ENCODE measurements at regions not wholly inside any gene's neighbourhood (a gene's known extent, or its start where the extent isn't known, plus 50 kb on each side); places are given as distances from the start of the nearest gene placed in this dataset.

DNA sequence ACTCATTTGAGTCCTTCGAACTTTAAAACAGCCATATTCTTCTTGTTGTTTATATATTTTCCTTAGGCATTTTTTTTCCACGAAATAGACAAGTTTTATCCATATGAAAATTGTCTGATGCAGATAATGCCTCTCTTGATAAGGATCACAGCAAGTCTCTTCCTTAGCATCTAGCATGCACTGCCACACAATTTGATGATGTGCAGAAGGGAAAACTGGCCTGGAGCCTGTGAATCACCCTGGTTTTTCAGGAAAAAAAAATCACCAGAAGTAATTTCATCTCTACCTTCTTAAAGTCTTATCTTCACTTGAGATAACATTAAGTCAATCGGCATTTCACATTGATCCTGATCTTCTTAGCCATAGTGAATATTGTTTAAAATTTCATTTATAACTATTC is 199.8 kb downstream of the TENT5A start:
- Histone ChIP-seq H3F3A (replicated peaks; ENCODE audit: low read depth) (no peaks in the 10 kb centered on the region), H3K27ac (ENCODE audit: low read depth) (no peak overlapping the region), H3K4me1 (ENCODE audit: insufficient read depth) (peaks cover 5% of the 10 kb centered on the region; the same call in 1 of the 2 replicates), H3K36me3 (ENCODE audit: insufficient read depth) (no peaks in the 10 kb centered on the region), H3K9me2 (ENCODE audit: insufficient read depth) (0 out of 2 replicates have a peak, but pooled peaks cover 5% of the 10 kb centered on the region), H3K27me3 (ENCODE audit: insufficient read depth) (no peaks in the 10 kb centered on the region), H4K20me1 (replicated peaks; ENCODE audit: insufficient read depth) (no peaks in the 10 kb centered on the region), H3K4me2 (no peak overlapping the region), H2AFZ (no peak overlapping the region), H3K4me3 (no peak overlapping the region), H3K79me2 (replicated peaks; ENCODE audit: insufficient read depth) (no peaks in the 10 kb centered on the region)
- peaks cover 8% of the 10 kb centered on the region; the same call in 2 of the 3 replicates for H3K9me3 Mint-ChIP-seq
- peaks cover 7% of the 10 kb centered on the region; the same call in 1 of the 3 replicates for H3K4me1 Mint-ChIP-seq
- no peak for TF ChIP-seq EZH2 (IDR thresholded peaks at IDR 0.05; ENCODE audit: low read depth, unreplicated experiment)
- TF ChIP-seq JUNB (IDR thresholded peaks at IDR 0.05; ENCODE audit: unreplicated experiment): no peak
- no peak for TF ChIP-seq ZNF114 (CRISPR knock-in tag; IDR thresholded peaks at IDR 0.05)
- TF ChIP-seq ZNF331 (CRISPR knock-in tag; IDR thresholded peaks at IDR 0.05; ENCODE audit: low read depth): no peak
- TF ChIP-seq, protein P1, sequence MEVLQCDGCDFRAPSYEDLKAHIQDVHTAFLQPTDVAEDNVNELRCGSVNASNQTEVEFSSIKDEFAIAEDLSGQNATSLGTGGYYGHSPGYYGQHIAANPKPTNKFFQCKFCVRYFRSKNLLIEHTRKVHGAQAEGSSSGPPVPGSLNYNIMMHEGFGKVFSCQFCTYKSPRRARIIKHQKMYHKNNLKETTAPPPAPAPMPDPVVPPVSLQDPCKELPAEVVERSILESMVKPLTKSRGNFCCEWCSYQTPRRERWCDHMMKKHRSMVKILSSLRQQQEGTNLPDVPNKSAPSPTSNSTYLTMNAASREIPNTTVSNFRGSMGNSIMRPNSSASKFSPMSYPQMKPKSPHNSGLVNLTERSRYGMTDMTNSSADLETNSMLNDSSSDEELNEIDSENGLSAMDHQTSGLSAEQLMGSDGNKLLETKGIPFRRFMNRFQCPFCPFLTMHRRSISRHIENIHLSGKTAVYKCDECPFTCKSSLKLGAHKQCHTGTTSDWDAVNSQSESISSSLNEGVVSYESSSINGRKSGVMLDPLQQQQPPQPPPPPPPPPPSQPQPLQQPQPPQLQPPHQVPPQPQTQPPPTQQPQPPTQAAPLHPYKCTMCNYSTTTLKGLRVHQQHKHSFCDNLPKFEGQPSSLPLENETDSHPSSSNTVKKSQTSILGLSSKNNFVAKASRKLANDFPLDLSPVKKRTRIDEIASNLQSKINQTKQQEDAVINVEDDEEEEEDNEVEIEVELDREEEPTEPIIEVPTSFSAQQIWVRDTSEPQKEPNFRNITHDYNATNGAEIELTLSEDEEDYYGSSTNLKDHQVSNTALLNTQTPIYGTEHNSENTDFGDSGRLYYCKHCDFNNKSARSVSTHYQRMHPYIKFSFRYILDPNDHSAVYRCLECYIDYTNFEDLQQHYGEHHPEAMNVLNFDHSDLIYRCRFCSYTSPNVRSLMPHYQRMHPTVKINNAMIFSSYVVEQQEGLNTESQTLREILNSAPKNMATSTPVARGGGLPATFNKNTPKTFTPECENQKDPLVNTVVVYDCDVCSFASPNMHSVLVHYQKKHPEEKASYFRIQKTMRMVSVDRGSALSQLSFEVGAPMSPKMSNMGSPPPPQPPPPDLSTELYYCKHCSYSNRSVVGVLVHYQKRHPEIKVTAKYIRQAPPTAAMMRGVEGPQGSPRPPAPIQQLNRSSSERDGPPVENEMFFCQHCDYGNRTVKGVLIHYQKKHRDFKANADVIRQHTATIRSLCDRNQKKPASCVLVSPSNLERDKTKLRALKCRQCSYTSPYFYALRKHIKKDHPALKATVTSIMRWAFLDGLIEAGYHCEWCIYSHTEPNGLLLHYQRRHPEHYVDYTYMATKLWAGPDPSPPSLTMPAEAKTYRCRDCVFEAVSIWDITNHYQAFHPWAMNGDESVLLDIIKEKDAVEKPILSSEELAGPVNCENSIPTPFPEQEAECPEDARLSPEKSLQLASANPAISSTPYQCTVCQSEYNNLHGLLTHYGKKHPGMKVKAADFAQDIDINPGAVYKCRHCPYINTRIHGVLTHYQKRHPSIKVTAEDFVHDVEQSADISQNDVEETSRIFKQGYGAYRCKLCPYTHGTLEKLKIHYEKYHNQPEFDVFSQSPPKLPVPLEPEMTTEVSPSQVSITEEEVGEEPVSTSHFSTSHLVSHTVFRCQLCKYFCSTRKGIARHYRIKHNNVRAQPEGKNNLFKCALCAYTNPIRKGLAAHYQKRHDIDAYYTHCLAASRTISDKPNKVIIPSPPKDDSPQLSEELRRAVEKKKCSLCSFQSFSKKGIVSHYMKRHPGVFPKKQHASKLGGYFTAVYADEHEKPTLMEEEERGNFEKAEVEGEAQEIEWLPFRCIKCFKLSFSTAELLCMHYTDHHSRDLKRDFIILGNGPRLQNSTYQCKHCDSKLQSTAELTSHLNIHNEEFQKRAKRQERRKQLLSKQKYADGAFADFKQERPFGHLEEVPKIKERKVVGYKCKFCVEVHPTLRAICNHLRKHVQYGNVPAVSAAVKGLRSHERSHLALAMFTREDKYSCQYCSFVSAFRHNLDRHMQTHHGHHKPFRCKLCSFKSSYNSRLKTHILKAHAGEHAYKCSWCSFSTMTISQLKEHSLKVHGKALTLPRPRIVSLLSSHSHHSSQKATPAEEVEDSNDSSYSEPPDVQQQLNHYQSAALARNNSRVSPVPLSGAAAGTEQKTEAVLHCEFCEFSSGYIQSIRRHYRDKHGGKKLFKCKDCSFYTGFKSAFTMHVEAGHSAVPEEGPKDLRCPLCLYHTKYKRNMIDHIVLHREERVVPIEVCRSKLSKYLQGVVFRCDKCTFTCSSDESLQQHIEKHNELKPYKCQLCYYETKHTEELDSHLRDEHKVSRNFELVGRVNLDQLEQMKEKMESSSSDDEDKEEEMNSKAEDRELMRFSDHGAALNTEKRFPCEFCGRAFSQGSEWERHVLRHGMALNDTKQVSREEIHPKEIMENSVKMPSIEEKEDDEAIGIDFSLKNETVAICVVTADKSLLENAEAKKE (CRISPR knock-in tag; IDR thresholded peaks at IDR 0.05): no peak
- TF ChIP-seq POLR2AphosphoS5 (IDR thresholded peaks at IDR 0.05; ENCODE audit: low read depth): no peak
- TF ChIP-seq EZH2phosphoT487 (IDR thresholded peaks at IDR 0.05; ENCODE audit: unreplicated experiment): no peak
- TF ChIP-seq, protein P2, sequence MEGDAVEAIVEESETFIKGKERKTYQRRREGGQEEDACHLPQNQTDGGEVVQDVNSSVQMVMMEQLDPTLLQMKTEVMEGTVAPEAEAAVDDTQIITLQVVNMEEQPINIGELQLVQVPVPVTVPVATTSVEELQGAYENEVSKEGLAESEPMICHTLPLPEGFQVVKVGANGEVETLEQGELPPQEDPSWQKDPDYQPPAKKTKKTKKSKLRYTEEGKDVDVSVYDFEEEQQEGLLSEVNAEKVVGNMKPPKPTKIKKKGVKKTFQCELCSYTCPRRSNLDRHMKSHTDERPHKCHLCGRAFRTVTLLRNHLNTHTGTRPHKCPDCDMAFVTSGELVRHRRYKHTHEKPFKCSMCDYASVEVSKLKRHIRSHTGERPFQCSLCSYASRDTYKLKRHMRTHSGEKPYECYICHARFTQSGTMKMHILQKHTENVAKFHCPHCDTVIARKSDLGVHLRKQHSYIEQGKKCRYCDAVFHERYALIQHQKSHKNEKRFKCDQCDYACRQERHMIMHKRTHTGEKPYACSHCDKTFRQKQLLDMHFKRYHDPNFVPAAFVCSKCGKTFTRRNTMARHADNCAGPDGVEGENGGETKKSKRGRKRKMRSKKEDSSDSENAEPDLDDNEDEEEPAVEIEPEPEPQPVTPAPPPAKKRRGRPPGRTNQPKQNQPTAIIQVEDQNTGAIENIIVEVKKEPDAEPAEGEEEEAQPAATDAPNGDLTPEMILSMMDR (conservative IDR thresholded peaks at IDR 0.05; ENCODE audit: low read depth in 2 of 2): no peak
- TF ChIP-seq, protein P3, sequence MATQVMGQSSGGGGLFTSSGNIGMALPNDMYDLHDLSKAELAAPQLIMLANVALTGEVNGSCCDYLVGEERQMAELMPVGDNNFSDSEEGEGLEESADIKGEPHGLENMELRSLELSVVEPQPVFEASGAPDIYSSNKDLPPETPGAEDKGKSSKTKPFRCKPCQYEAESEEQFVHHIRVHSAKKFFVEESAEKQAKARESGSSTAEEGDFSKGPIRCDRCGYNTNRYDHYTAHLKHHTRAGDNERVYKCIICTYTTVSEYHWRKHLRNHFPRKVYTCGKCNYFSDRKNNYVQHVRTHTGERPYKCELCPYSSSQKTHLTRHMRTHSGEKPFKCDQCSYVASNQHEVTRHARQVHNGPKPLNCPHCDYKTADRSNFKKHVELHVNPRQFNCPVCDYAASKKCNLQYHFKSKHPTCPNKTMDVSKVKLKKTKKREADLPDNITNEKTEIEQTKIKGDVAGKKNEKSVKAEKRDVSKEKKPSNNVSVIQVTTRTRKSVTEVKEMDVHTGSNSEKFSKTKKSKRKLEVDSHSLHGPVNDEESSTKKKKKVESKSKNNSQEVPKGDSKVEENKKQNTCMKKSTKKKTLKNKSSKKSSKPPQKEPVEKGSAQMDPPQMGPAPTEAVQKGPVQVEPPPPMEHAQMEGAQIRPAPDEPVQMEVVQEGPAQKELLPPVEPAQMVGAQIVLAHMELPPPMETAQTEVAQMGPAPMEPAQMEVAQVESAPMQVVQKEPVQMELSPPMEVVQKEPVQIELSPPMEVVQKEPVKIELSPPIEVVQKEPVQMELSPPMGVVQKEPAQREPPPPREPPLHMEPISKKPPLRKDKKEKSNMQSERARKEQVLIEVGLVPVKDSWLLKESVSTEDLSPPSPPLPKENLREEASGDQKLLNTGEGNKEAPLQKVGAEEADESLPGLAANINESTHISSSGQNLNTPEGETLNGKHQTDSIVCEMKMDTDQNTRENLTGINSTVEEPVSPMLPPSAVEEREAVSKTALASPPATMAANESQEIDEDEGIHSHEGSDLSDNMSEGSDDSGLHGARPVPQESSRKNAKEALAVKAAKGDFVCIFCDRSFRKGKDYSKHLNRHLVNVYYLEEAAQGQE (IDR thresholded peaks at IDR 0.05; ENCODE audit: unreplicated experiment): no peak
- TF ChIP-seq, protein P4, sequence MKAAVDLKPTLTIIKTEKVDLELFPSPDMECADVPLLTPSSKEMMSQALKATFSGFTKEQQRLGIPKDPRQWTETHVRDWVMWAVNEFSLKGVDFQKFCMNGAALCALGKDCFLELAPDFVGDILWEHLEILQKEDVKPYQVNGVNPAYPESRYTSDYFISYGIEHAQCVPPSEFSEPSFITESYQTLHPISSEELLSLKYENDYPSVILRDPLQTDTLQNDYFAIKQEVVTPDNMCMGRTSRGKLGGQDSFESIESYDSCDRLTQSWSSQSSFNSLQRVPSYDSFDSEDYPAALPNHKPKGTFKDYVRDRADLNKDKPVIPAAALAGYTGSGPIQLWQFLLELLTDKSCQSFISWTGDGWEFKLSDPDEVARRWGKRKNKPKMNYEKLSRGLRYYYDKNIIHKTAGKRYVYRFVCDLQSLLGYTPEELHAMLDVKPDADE (IDR thresholded peaks at IDR 0.05): no peak
- TF ChIP-seq NANOG (IDR thresholded peaks at IDR 0.05; ENCODE audit: borderline replicate concordance): no peak
- no peak for TF ChIP-seq STAT1 (IDR thresholded peaks at IDR 0.05; ENCODE audit: unreplicated experiment)
- TF ChIP-seq CREB1 (CRISPR knock-in tag; IDR thresholded peaks at IDR 0.05; ENCODE audit: low read depth): no peak
- DNase-seq (ENCODE audit: low spot score) (no peak), ATAC-seq (no peak)
- no peaks in the 10 kb centered on the region for H3K27me3 Mint-ChIP-seq (ENCODE audit: insufficient read depth, low read depth, poor library complexity)
- H3K36me3 Mint-ChIP-seq (ENCODE audit: low read depth): no peaks in the 10 kb centered on the region
- H3K4me3 Mint-ChIP-seq: no peak overlapping the region
- no peak overlapping the region for H3K27ac Mint-ChIP-seq

All from GM23338 (cell line).